Right atrium auricular region (tissue), 2 donors: ENCODE measurements at regions not wholly inside any gene's neighbourhood (a gene's known extent, or its start where the extent isn't known, plus 50 kb on each side); places are given as distances from the start of the nearest gene placed in this dataset.

Experiments used
- DNase-seq: peaks from one replicate; pipeline ENCODE4 v3.0.0-alpha.2; 2019; ENCODE audit warnings: low spot score
- H3K27ac ChIP-seq, 2 donors: fragments of 200-600 bp; sonication (generic); 1 replicate in 1 of 2; 2 replicates in 1 of 2; pipeline ENCODE4 v1.5.1; 2016 to 2019
- H3K27me3 ChIP-seq, 2 donors: fragments of 200-600 bp; sonication (generic); one replicate each; pipeline versions ENCODE4 v1.5.1 to v1.6.0; 2017 to 2019
- H3K36me3 ChIP-seq: fragments of 200-600 bp; sonication (generic); one replicate; pipeline ENCODE4 v1.5.1; 2016
- H3K4me1 ChIP-seq, 2 donors: fragments of 200-600 bp; sonication (generic); one replicate each; pipeline versions ENCODE4 v1.5.1 to v1.6.0; 2017 to 2019
- H3K4me3 ChIP-seq, 2 donors: fragments of 200-600 bp; sonication (generic); 1 replicate in 1 of 2; 2 replicates in 1 of 2; pipeline ENCODE4 v1.5.1; 2017 to 2019; ENCODE audit warnings: mild to moderate bottlenecking in 1 of 2, moderate library complexity in 1 of 2
- H3K9me3 ChIP-seq, 2 donors: fragments of 200-600 bp; sonication (generic); one replicate each; pipeline ENCODE4 v1.5.1; 2019
- CTCF ChIP-seq, 2 donors: fragments of 200-600 bp; sonication (generic); IDR thresholded peaks; one replicate each; pipeline ENCODE4 v1.5.1; 2019; ENCODE audit warnings: antibody characterized with exemption in 2 of 2

- no peaks in the 10 kb centered on the region for H3K36me3 ChIP-seq
- H3K4me1 ChIP-seq: no peaks in the 10 kb centered on the region
- no peak for DNase-seq
- no peaks in the 10 kb centered on the region for H3K27me3 ChIP-seq
- no peak overlapping the region for H3K4me3 ChIP-seq
- no peak for TF ChIP-seq CTCF (IDR thresholded peaks at IDR 0.05)
- H3K9me3 ChIP-seq: no peaks in the 10 kb centered on the region
- no peak overlapping the region for H3K27ac ChIP-seq
These were observed 111.8 kb upstream of the CENPW start for GRCh38 chr6:126227833-126228702.

GRCh38 chr6:126232671-126233070 is 107.2 kb upstream of the CENPW start:
- H3K27me3 ChIP-seq: no peaks in the 10 kb centered on the region
- no peaks in the 10 kb centered on the region for H3K36me3 ChIP-seq
- H3K9me3 ChIP-seq: no peaks in the 10 kb centered on the region
- no peak for TF ChIP-seq CTCF (IDR thresholded peaks at IDR 0.05)
- no peak overlapping the region for H3K4me3 ChIP-seq
- H3K27ac ChIP-seq: no peak overlapping the region
- no peaks in the 10 kb centered on the region for H3K4me1 ChIP-seq
- DNase-seq: no peak

DNA sequence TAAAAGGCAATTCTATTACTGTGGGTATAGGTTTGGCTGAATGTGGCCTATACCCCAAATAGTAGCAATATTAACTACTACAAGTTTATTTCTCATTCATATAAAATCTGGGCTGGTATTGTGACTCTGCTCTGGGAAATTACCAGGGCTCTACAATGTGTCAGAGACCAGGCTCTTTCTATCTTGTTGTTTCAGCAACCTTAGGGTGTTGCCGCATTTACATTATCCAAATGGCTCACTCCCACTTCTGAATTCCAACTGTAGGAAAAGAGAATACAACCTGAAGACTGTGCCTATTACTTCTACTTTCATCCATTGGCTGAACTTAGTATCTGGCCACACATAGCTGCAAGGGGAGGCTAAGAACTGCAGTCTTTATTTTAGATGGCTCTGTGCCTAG is 106.7 kb upstream of the CENPW start:
- Histone ChIP-seq H3K27ac (no peak overlapping the region), H3K9me3 (no peaks in the 10 kb centered on the region), H3K4me1 (no peaks in the 10 kb centered on the region), H3K4me3 (no peak overlapping the region), H3K36me3 (no peaks in the 10 kb centered on the region), H3K27me3 (no peaks in the 10 kb centered on the region)
- no peak for DNase-seq
- TF ChIP-seq CTCF (IDR thresholded peaks at IDR 0.05): no peak

DNA sequence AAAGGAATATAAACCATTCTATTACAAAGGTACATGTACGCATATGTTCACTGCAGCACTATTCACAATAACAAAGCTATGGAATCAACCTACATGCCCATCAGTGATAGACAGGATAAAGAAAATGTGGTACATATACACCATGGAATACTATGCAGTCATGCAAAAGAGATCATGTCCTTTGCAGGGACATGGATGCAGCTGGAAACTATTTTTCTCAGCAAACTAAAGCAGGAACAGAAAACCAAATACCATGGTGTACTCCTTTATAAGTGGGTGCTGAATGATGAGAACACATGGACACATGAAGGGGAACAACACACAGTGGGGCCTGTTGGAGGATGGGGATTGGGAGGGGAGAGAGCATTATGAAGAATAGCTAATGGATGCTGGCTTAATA is 104.6 kb upstream of the CENPW start:
- Histone ChIP-seq H3K36me3 (no peaks in the 10 kb centered on the region), H3K27me3 (no peaks in the 10 kb centered on the region), H3K4me3 (no peak overlapping the region), H3K4me1 (no peaks in the 10 kb centered on the region), H3K27ac (no peak overlapping the region), H3K9me3 (peaks cover 0 to 4% of the 10 kb centered on the region in 2 donors)
- TF ChIP-seq CTCF (IDR thresholded peaks at IDR 0.05): no peak
- no peak for DNase-seq

- Histone ChIP-seq H3K27me3 (no peaks in the 10 kb centered on the region), H3K9me3 (peaks cover 0 to 7% of the 10 kb centered on the region in 2 donors), H3K36me3 (no peaks in the 10 kb centered on the region), H3K4me1 (no peaks in the 10 kb centered on the region), H3K27ac (no peak overlapping the region), H3K4me3 (no peak overlapping the region)
- TF ChIP-seq CTCF (IDR thresholded peaks at IDR 0.05): no peak
- no peak for DNase-seq
These were observed 94.8 kb upstream of the CENPW start for GRCh38 chr6:126245077-126245476.

DNA sequence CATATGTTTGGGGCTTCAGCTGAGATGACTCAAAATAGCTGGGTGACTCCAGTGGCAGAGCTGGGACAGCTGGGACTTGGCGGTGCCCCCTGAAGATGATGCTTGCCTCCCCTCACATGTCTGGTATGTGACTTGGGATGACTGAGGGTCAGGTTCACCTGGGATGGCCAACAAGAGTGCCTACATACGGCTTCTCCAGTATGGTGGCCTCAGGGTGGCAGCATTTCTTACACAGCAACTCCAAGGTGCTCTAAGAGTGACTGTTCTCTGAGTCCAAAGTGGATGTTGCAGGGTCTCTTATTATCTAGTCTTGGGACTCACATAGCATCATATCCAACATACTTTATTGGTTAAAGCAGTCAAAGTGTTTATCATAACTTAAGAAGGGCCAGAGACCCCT is 87.8 kb upstream of the CENPW start:
- H3K4me1 ChIP-seq: no peaks in the 10 kb centered on the region
- H3K4me3 ChIP-seq: no peak overlapping the region
- H3K36me3 ChIP-seq: no peaks in the 10 kb centered on the region
- TF ChIP-seq CTCF (IDR thresholded peaks at IDR 0.05): no peak
- H3K27ac ChIP-seq: no peak overlapping the region
- no peaks in the 10 kb centered on the region for H3K9me3 ChIP-seq
- no peak for DNase-seq
- H3K27me3 ChIP-seq: no peaks in the 10 kb centered on the region
